H1 (cell line): ENCODE measurements at regions not wholly inside any gene's neighbourhood (a gene's known extent, or its start where the extent isn't known, plus 50 kb on each side); places are given as distances from the start of the nearest gene placed in this dataset.

Experiments
- TAF1 ChIP-seq: IDR thresholded peaks from 2 replicates; pipeline ENCODE4 v1.6.1; 2011; ENCODE audit warnings: mild to moderate bottlenecking, low read depth, low read length
- TF ChIP-seq, protein P1 (sequence below): fragments of 300-600 bp; sonication (generic); IDR thresholded peaks from 2 replicates; pipeline ENCODE4 v1.7.1; 2012; ENCODE audit warnings: low read length, moderate library complexity, mild to moderate bottlenecking, inconsistent platforms; ENCODE audit not compliant: insufficient replicate concordance

DNA sequence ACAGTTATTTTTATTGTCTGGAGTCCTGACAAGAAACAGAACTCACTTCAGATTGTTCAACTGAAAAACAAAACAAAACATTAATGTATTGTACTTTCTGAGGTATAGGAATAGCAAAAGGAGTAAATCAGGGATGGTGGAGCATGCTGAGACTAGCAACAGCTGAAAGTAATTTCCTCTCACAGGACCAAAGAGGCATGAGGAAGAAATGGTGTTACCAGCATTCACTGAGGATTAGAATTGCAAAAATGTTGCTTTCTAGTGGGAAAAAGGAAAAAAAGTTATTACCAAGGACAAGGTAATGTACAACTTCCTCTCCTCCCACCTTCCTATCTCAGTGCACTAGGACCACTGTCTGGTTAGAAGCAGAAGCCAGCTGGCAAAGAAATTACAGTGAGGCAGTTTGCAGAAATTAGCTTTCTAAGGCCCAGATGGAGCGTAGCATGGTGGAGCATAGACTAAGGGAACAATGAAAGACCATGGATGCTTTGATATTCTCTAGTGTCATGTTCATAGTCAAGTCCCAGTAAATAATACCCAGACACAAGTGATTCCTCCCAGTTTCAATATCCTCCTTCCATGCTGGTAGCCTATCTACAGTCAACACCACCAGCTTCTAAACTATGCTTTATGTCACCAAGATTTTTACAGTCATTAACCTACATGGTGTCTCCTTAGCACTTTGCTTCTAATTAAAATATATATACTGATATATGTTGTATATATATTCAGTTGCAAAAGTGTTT lies 133.7 kb upstream of the DCN start (continued):
- TF ChIP-seq, protein P1, sequence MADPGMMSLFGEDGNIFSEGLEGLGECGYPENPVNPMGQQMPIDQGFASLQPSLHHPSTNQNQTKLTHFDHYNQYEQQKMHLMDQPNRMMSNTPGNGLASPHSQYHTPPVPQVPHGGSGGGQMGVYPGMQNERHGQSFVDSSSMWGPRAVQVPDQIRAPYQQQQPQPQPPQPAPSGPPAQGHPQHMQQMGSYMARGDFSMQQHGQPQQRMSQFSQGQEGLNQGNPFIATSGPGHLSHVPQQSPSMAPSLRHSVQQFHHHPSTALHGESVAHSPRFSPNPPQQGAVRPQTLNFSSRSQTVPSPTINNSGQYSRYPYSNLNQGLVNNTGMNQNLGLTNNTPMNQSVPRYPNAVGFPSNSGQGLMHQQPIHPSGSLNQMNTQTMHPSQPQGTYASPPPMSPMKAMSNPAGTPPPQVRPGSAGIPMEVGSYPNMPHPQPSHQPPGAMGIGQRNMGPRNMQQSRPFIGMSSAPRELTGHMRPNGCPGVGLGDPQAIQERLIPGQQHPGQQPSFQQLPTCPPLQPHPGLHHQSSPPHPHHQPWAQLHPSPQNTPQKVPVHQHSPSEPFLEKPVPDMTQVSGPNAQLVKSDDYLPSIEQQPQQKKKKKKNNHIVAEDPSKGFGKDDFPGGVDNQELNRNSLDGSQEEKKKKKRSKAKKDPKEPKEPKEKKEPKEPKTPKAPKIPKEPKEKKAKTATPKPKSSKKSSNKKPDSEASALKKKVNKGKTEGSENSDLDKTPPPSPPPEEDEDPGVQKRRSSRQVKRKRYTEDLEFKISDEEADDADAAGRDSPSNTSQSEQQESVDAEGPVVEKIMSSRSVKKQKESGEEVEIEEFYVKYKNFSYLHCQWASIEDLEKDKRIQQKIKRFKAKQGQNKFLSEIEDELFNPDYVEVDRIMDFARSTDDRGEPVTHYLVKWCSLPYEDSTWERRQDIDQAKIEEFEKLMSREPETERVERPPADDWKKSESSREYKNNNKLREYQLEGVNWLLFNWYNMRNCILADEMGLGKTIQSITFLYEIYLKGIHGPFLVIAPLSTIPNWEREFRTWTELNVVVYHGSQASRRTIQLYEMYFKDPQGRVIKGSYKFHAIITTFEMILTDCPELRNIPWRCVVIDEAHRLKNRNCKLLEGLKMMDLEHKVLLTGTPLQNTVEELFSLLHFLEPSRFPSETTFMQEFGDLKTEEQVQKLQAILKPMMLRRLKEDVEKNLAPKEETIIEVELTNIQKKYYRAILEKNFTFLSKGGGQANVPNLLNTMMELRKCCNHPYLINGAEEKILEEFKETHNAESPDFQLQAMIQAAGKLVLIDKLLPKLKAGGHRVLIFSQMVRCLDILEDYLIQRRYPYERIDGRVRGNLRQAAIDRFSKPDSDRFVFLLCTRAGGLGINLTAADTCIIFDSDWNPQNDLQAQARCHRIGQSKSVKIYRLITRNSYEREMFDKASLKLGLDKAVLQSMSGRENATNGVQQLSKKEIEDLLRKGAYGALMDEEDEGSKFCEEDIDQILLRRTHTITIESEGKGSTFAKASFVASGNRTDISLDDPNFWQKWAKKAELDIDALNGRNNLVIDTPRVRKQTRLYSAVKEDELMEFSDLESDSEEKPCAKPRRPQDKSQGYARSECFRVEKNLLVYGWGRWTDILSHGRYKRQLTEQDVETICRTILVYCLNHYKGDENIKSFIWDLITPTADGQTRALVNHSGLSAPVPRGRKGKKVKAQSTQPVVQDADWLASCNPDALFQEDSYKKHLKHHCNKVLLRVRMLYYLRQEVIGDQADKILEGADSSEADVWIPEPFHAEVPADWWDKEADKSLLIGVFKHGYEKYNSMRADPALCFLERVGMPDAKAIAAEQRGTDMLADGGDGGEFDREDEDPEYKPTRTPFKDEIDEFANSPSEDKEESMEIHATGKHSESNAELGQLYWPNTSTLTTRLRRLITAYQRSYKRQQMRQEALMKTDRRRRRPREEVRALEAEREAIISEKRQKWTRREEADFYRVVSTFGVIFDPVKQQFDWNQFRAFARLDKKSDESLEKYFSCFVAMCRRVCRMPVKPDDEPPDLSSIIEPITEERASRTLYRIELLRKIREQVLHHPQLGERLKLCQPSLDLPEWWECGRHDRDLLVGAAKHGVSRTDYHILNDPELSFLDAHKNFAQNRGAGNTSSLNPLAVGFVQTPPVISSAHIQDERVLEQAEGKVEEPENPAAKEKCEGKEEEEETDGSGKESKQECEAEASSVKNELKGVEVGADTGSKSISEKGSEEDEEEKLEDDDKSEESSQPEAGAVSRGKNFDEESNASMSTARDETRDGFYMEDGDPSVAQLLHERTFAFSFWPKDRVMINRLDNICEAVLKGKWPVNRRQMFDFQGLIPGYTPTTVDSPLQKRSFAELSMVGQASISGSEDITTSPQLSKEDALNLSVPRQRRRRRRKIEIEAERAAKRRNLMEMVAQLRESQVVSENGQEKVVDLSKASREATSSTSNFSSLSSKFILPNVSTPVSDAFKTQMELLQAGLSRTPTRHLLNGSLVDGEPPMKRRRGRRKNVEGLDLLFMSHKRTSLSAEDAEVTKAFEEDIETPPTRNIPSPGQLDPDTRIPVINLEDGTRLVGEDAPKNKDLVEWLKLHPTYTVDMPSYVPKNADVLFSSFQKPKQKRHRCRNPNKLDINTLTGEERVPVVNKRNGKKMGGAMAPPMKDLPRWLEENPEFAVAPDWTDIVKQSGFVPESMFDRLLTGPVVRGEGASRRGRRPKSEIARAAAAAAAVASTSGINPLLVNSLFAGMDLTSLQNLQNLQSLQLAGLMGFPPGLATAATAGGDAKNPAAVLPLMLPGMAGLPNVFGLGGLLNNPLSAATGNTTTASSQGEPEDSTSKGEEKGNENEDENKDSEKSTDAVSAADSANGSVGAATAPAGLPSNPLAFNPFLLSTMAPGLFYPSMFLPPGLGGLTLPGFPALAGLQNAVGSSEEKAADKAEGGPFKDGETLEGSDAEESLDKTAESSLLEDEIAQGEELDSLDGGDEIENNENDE: no peak
- TF ChIP-seq TAF1: no peak
